ENCODE measurements at regions not wholly inside any gene's neighbourhood (a gene's known extent, or its start where the extent isn't known, plus 50 kb on each side); places are given as distances from the start of the nearest gene placed in this dataset.

DNA sequence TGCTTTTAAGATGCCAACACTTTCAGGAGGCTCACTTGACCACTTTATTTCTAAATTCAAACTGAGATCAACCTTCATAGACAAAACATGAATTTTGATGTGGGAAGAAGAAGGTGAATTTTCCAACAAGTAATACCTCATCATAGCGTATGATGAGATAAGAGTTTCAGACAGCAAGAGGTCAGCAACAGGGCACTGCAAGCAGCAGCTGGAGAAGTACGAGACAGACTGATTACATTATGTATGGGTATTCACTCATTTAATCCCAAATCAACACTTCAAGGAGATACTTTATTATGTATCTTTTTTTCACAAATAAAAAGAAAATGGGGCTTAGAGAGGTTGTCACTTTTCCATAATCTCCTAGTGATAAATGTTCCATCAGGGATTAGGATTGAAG, 389.8 kb downstream of the TBC1D4 start:
- TF ChIP-seq, protein P1, sequence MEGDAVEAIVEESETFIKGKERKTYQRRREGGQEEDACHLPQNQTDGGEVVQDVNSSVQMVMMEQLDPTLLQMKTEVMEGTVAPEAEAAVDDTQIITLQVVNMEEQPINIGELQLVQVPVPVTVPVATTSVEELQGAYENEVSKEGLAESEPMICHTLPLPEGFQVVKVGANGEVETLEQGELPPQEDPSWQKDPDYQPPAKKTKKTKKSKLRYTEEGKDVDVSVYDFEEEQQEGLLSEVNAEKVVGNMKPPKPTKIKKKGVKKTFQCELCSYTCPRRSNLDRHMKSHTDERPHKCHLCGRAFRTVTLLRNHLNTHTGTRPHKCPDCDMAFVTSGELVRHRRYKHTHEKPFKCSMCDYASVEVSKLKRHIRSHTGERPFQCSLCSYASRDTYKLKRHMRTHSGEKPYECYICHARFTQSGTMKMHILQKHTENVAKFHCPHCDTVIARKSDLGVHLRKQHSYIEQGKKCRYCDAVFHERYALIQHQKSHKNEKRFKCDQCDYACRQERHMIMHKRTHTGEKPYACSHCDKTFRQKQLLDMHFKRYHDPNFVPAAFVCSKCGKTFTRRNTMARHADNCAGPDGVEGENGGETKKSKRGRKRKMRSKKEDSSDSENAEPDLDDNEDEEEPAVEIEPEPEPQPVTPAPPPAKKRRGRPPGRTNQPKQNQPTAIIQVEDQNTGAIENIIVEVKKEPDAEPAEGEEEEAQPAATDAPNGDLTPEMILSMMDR (IDR thresholded peaks at IDR 0.05; ENCODE audit: low read length) = no peak
- no peak for TF ChIP-seq EZH2 (optimal IDR thresholded peaks at IDR 0.05; ENCODE audit: low read depth, low read length)
